ENCODE measurements at regions not wholly inside any gene's neighbourhood (a gene's known extent, or its start where the extent isn't known, plus 50 kb on each side); places are given as distances from the start of the nearest gene placed in this dataset.

DNA sequence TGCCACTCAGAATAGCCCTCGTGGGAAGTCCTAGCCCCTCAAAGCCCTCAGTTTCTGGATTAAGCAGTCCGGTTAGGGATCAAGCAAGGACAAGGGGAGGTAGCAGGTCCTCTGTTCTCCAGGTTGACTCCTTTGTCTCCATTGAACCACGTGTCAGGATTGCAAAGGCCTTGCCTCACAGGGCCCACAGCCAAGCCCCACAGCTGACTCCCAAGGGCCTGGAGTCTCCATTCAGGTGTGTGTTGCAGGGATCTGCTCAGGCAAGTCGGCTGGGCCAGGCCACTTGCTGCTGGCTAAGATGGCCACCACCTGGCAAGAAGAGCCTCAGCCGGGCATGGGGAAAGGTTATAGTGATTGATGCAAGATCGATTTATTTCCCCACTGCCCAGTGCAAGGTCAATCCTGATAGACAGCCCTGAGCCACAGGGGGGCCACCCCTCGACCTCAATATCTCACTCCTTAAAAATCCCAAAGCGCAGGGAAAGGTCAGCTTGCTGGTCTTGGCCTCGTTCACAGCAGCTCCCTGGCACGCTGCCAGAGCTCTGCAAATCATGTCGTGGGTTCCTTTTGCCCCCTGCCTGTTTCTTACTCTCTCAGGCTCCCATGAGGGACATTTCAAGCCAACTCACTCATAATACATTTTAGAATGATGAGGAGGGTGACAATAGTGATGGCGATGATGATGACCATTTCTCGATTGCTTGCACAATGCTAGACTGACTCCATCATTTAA lies 75.9 kb downstream of the EDN3 start:
- DNase-seq = no peak

DNA sequence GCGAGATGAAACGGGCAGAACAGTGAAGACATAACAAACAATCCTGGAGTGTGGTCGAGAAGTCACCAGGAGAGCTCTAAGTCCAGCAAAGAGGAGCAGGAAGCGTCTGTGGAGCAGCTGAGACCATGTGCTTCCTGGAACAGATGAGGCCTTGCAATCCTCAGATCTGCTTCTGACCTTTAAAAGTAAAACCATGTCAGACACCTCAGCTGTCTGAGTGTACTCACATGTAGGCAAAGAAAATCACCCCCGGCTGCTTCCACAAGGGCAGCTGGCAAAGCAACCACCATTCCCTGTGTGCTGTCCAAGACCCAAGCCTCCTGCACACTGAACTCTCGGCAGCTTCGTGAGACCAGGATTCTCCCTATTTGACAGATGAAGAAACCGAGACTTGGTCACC lies 76.6 kb downstream of the EDN3 start:
- no peak for DNase-seq

DNA sequence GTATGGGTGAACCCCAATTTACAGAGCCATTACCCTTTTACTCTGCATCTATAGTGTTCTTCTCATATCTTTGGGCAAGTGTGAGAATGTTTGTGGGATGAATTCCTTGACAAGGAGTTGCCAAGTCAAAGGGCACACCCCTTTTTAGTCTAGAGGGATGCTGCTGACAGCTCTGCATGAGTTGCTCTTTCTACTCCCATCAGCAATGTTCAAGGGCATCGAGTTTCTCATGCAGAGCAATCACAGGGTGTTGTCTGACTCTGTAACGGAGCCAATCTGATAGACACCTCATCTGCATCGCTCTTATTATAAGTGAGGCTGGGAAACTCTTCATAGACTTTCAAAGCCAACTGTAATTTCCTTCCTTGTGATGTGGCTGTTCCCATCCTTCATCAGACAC lies 77.4 kb downstream of the EDN3 start:
- no peak for DNase-seq

DNA sequence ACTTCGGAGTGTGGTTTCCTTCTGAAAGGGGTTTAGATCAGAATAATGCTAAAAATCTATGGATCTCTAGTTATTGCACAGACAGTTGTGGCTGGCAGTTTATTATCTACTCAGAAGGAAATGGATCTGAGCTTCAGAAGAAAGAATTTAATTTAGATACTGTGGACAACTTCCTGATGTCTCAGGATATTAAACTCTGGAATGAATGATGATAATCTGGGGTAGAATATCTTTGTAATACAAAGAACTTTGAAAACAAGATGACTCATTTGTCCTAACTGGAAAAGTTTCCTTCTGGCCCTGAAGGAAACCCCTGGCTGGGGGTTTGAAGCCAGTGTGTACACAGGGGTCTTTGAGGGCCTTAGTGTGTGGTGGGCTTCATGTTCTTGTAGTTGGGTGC lies 78.0 kb downstream of the EDN3 start:
- DNase-seq = peak; percentile 40

DNA sequence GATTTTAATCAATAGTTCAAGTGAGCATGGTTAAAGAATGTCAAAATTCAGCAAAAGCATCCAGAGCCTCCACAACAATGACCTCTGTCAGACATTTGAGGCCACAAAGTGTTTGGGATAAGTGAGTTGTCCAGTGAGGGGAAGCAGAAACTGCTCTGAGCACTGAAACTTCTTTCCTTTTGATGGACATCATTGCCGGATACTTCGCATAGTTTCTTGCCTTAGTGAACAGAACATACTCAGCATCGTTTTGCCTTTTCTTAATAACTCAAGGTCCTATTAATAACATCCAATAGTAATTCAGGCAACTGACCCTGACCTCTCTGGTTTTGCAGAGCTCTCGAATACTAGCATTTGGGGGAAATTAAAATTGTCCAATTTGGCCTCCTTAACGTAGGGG lies 78.6 kb downstream of the EDN3 start:
- peak; percentile 31 for DNase-seq

DNA sequence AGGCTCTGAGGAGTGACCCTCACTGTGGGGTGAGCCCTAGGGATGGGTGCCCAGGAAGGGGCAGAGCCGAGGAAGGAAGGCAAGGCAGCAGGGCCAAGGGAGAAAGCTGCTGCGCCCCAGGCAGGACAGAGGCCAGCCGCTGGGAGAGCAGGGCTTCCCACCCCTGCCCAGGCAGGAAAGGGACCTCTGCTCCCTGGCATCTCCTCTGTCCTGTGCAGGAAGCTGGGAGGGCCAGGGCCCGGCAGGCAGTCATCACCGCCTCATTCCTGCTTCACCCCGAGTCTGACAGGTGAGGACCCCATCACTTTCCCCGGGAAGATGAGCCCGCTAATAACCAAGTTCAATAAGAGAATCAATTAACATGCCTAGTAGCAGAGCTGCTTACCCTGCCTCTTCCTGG lies 81.3 kb downstream of the EDN3 start:
- DNase-seq = no peak

DNA sequence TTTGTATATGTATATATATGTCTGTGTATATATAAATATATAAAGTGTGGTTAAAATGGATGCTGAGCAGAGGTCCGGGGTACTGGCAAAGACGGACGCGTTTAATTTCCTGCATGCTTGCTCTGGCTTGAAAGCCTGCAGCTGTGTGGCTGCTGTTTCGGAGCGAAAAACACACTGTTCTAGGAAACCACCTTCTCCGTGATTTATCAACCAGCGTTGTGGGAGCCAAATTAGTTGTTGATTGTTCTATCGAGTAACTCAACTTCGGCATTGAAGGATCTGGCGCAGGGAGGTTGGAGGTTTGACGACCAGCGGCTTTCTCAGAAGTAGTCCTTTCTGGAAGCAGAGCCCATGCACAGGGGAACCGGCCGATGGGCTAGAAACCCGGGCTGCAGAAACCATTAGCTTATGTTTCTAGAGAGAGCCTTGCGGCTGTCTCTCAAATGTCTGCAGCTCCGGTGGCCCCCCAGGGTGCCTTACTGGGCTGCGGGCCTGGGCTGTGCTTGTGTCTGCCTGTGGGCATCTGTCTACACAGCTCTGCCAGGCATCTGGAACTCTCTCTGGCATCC lies 81.8 kb downstream of the EDN3 start:
- no peak for DNase-seq

DNA sequence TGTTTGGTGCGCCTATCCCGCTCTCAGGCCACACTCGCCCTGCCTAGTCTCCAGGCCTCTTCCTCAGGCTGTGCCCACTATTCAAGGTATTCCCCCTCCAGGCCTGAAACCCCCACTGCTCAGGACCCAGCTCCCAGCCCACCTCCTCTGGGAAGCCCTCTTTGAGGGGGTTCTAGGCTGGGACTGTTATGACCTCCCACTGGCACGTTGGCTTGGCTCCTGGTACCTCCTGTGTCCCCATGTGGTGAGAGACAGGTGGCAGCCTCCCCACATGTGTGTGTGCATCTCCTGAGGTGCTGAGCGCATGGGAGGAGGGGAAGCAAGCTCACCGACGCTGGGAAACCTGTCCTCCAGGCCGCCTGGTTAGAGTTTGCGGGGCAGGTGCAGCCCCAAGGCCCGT lies 82.5 kb downstream of the EDN3 start:
- no peak for DNase-seq

DNA sequence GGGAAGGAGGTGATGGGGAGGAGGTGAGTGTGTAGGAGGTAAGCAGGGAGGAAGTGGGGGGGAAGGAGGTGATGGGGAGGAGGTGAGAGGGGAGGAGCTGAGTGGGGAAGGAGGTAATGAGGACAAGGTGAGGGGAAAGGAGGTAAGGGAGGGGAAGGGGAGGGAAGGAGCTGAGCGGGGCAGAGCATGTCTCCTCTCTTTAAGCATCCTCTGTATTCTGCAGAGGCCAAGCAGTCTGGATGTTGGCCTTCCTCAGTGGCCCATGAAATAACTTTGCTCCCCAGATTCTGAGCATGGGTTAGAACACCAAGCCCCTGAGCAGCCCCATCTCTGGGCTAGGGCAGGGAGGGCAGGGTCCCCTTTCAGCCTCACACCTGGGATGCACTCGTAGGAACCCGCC lies 84.6 kb downstream of the EDN3 start:
- no peak for DNase-seq

DNA sequence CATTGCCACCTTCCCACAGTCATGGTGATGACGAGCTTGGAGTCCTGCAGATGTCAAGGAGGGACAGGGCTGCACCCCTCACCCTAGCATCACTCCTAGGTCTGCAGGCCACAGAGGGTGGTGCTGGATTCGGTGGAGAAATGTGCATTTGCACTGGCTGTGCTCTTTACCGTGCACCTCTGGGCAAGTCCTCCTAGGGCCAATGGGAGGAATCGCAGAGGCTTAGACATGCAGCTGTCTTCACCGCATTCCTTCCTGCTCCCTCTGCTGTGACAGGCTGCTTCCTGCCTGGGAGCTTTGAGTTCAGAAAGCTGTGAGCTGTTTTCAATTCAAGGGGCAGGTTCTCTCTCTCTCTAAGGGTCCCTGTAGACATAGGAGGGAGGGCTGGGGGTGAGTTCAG lies 85.1 kb downstream of the EDN3 start:
- DNase-seq = peak; percentile 48

DNA sequence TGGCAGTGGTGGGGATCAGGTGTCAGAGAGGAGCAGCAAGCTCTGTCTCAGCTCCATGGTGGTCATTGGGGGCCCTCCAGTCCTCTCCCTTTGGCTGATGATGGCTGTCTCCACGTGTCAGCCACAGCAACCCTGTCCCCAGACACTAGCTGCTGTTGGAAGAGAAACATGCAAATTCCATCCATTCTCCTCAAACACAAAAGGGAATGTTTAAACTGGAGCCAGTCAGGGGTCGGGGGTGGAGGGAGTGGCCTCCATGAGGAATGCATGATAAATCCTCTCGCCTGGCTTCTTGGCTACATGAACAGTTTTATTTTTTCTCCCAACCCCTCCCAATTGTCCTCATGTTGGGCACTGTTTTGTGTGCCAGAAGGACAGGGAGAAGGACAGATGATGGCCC lies 86.4 kb downstream of the EDN3 start:
- DNase-seq = peak; percentile 62

DNA sequence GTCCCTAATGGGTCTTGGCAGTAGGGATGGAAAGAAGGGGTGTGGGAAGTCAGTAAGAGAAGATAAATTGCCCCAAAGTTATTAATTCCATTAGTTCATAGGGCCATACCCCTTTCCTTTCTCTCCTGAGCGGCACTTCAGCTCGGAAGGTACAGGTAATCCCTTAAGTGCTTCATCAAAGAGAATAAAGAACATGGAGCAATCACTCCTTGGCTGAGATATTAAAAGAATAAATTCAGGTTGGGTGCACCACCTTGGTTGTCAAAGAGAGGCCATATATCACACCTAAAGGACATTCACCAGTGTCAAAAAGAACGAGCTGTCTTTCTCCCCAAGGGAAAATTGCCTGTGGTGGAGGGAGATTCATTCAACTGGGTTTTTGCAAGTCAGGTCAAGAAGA lies 87.5 kb downstream of the EDN3 start:
- DNase-seq = no peak

DNA sequence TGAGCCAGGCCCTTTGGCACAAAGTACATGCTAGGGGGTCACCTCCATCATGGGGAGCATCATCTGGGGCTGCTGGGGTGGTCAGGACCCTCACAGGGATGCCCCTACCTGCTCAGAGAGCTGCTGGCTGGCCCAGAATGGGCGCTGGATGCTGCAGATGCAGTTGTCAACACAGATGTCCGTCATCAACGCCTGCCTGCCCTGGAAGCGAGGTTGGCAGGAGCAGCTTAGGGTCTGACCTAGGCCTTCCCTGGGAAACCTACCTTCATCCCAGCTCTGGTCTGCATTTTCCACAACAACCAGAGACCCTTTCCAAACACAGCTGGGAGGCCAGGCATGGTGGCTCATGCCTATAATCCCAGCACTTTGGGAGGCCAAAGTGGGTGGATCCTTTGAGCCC lies 88.0 kb downstream of the EDN3 start:
- DNase-seq = no peak

DNA sequence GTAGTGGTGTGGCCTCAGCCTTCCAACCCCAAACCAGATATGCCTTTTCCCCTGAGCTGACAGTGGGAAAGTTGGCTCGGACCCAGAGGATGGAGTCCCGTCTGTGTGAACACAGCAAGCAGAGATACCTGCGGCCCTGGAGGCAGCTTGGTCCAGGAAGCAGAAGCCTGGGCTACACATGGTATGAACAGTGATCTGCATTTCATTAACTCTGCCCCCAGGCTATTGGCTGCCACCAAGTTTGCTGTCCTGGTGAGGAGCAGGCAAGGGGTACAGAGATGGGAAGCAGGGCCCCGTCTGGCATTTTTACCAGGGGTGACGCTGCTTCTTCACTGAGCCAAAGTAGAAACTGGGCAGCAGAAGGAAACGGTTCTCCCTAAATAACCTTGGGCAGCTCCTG lies 90.0 kb downstream of the EDN3 start:
- no peak for DNase-seq

DNA sequence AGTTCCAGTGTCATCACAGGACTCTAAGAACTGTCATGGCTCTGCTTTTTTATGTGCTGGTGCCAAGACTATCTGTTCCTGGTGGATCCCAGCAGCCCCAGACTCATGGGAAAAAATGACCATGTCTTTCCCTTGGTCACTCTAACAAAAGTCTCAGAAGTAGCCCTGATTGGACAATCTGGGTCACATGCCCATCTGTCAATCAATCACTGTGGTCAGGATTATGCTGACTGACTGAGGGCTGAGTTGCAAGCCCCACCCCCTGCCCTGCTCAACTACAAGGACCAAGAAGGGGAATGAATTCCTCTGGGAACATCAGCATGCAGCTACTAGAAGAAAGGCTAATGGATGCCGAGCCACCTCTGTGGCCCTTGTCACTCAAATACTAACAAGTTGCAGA lies 91.6 kb downstream of the EDN3 start:
- DNase-seq = no peak

DNA sequence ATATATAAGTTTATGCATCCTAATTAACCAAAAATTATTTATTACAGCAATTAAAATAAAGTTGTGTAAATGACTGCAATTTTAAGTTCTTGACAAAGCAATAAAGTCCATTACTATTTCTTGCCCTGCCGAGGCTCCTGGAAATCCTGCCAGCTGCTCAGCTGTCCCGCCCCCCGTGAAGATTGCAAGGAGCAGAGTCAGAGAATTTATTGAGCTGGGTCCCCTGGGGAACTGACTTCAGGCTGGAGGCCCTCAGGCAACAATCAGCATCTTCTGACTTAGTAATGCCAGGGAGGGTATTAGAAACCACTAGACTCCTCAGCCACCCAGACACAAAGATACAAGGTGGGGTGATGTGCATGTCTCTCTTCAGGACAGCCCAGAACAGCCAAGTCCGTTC lies 92.3 kb downstream of the EDN3 start:
- peak; percentile 45 for DNase-seq

DNA sequence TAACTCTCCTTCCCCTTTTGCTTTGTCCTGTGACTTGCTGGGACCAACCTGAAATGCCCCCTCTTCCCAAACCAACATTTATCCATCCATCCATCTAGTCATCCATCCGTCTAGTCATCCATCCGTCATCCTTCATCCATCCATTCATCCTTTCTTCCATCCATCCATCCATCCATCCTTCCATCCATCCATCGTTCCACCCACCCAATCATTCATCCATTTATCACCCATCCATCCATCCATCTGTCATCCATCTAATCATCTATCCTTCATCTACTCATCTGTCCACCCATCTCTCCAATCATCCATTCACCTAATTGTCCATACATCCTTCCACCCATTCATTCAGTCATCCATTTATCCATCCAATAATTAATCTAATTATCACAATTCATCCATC lies 92.7 kb downstream of the EDN3 start:
- no peak for DNase-seq

DNA sequence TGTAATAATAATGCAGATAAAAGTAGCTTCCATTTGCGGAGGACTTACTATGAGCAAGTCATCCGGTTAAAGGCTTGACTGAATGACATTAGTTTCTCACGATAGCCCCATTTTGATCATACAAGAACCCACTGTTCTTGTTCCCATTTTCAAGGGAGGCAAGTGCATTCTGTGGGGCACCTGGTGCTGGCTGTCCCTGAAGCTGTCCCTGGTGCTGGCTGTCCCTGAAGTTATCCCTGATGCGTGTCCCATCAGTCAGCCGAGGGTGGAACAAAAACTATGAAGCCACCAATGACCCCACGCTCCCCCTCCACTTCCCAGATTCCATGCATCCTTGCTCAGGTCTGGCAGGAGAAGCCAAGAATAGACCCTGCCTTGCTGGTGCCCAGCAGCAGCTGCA lies 95.3 kb downstream of the EDN3 start:
- DNase-seq = no peak

DNA sequence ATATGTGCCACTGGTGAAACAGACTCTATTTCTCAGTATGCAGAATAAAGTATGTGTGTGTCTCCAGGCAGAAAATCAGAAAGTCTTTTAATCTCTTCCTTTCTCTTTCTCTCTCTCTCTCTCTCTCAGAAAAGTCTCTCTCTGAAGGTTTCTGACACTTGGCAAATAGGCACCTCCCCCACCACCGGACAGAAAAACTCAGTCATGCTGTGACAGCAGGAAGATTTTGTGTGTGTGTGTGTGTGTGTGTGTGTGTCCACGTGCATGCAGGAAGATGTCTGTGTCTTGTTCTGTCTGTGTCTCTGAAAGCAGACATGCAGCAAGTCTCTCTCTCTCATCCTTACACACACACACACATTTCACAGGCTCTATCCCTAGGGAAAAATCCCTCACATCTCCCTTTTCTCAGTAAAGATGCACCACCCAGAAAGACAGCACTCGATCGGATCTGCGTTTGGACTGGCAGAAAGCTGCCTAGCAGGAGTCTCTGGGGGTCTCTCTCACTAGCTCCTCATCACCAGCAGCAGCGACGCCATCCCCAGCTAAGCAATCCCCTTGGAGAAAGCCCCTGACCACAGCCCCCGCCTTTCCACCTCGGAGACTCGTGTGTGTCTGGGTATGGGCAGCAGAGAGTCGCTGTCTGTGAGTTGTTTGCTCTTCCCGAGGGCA lies 98.3 kb downstream of the EDN3 start:
- DNase-seq = no peak

DNA sequence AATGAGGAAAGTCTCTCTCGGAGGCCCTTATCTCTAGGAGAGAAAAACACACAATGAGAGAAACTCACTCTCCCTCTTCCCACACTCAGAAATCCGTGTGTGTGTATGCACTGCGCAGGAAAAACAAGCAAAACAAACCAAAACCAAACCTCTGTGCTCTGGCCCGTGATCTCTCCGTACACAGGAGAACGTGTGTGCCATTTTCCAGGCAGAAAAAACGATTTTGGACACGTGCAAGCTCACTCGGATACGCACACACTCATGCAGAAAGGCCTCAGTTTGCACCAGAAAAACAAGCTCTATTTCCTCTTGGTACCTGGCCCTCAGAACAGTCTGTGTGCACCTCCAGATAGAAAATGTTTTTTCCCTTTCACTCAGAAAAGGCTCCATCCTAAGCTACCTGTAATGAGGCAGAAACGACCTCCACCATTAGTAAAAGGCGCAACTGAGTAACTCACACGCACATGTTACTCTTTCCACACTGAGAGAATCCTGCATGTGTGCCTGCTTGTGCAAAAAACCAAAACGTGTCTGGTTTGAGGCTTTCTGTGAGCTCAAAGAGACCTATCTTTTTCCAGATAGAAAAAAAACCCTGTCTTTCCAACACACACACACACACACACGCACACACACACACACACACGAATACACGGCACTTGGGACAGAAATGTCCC lies 99.2 kb downstream of the EDN3 start:
- no peak for DNase-seq

DNA sequence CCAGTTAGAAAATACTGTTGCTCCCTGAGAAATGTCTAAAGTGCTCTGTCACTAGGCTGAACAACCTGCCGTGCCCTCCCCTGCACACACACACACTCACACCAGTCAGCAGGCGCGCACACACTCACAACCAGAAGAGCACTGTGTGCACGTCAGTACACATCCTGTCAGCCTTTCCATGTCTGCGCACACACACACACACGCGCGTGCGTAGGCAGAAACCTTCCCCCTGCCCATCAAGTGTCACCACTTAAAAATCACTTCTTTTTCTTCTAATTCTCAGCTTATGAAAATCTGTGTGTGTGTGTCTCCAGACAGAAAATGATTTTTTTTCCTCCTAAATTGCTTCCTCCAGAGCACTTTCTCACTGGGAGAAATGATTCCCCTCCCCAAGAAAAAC lies 100.3 kb downstream of the EDN3 start:
- no peak for DNase-seq

DNA sequence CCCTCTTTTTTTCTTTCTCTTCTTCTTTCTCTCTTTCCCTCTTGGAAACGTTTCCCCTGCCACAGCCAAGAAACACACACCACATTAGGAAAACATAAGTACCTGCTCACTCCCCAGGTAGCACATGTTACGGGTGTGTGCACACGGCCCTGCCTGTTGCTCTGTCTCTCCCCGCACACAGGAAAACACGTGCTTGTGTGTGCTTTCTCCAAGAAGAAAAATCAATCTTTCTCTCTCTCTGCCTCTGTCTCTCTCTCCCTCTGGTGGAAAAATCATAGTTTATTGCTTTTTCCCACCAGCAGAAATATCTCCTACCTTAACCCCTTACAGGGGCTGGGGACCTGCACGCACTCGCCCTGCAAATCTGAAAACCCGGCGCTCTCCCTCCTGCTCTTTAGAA lies 102.3 kb downstream of the EDN3 start:
- DNase-seq = peak; percentile 34

DNA sequence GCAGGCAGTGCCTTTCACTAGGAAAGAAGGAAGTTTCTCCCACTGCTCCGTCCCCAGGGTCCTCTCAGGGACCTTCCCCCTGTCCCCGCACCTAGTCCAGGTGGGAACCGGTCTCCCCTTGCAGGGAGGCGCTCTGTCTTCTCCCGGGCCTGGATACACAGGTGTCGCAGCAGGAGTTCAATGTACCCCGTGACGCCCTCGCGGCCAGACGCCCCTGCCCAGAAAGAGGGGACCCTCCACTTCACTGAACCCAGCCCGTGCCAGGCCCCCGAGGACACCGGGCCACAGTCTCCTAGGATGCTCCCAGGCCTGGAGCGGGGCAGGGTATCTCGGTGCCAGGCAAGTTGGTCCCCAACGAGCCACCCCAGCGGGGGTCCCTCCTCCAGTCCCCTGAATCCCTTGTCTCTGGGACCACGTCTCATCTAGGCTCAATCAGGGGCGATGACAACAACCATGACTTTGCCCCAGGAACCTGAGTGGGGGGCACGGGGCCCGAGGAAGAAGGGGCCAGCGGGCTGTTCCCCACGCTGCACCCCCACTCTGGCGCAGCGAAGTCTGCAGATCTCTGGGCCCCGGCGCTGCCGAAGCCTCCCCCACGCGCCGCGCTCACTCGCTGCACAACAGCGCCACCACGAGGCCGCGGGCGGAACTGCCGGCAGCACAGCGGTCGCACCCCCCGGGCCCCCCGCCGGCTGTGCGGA lies 103.0 kb downstream of the EDN3 start:
- DNase-seq = peak; percentile 27

Measured in fibroblast of skin of abdomen (primary cell).